ENCODE measurements at regions not wholly inside any gene's neighbourhood (a gene's known extent, or its start where the extent isn't known, plus 50 kb on each side); places are given as distances from the start of the nearest gene placed in this dataset.

DNA sequence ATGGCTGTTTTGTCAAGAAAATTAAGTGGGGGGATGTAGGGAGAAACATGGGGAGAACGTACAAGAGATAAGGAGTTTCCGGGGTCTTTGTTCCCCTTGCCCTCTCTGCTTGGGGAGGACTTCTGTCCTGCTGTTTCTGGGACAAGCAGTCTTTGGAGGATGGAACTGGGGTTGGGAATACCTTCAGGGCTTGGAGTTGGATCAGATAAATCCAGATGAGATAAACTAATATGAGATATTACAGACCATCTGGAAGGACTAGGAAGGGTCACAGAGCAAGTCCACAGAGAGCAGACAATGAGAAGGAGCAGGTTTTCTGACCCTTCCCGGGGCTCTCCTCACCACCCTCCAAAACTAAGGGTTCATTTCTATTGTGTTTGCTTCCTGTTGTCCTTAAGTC, 237.5 kb downstream of the TSHZ3 start:
- H3K9me3 Mint-ChIP-seq = no peaks in the 10 kb centered on the region
- DNase-seq = no peak
- TF ChIP-seq, protein P1, sequence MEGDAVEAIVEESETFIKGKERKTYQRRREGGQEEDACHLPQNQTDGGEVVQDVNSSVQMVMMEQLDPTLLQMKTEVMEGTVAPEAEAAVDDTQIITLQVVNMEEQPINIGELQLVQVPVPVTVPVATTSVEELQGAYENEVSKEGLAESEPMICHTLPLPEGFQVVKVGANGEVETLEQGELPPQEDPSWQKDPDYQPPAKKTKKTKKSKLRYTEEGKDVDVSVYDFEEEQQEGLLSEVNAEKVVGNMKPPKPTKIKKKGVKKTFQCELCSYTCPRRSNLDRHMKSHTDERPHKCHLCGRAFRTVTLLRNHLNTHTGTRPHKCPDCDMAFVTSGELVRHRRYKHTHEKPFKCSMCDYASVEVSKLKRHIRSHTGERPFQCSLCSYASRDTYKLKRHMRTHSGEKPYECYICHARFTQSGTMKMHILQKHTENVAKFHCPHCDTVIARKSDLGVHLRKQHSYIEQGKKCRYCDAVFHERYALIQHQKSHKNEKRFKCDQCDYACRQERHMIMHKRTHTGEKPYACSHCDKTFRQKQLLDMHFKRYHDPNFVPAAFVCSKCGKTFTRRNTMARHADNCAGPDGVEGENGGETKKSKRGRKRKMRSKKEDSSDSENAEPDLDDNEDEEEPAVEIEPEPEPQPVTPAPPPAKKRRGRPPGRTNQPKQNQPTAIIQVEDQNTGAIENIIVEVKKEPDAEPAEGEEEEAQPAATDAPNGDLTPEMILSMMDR (IDR thresholded peaks at IDR 0.05) = no peak
- peaks cover 44% of the 10 kb centered on the region for H3K4me1 Mint-ChIP-seq
- no peak overlapping the region for H3K4me3 Mint-ChIP-seq
- no peak overlapping the region for H3K27ac Mint-ChIP-seq
- no peaks in the 10 kb centered on the region for H3K36me3 Mint-ChIP-seq (ENCODE audit: low read depth)
- H3K27me3 Mint-ChIP-seq (ENCODE audit: low read depth, poor library complexity) = peaks cover 24% of the 10 kb centered on the region

DNA sequence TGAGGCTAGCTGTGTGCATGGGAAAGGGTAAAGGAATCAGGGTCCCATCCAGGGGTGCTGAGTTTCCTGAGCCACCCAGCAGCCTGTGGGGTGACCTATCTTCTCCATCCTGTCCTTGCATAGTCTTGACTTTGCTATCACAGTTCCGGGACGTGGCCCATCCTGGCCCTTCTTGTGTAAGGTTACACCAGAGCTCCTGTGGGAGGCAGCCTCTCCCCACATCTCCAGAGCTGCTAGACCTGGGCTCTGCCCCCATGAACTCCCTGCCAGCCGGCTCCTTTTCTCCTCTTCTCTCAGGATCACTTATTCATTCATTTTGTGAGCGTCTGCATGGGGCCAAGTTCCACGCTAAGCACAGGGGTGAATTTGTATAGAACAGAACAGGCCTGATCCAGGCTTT, 238.9 kb downstream of the TSHZ3 start:
- H3K27ac Mint-ChIP-seq = no peak overlapping the region
- H3K36me3 Mint-ChIP-seq (ENCODE audit: low read depth) = no peaks in the 10 kb centered on the region
- peaks cover 24% of the 10 kb centered on the region for H3K27me3 Mint-ChIP-seq (ENCODE audit: low read depth, poor library complexity)
- TF ChIP-seq, protein P1 (IDR thresholded peaks at IDR 0.05) = peak; percentile 27
- H3K4me3 Mint-ChIP-seq = no peak overlapping the region
- peaks cover 44% of the 10 kb centered on the region for H3K4me1 Mint-ChIP-seq
- no peaks in the 10 kb centered on the region for H3K9me3 Mint-ChIP-seq
- peak; percentile 35 for DNase-seq

DNA sequence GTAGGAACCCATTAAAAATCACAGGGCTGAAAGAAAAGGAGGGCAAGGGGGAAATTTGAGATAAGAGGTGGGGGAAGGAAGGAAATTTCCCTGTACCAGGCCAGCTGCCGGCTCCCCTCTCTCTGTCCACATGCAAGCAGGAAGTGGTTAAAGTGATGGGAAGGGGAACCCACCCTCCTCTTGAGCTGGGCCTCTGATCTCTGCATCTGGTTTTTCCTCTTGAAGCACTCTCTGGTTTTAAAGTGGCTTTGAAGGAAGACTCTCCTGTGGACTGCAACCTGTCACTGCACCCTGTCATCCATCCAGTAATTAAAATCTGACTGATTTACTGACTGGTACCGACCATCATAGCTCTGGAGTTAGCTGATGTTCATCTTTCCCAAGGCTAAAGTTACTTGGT, 239.6 kb downstream of the TSHZ3 start:
- H3K27ac Mint-ChIP-seq = no peak overlapping the region
- peaks cover 44% of the 10 kb centered on the region for H3K4me1 Mint-ChIP-seq
- no peaks in the 10 kb centered on the region for H3K9me3 Mint-ChIP-seq
- DNase-seq = no peak
- peaks cover 23% of the 10 kb centered on the region for H3K27me3 Mint-ChIP-seq (ENCODE audit: low read depth, poor library complexity)
- H3K4me3 Mint-ChIP-seq = no peak overlapping the region
- TF ChIP-seq, protein P1 (IDR thresholded peaks at IDR 0.05) = no peak
- no peaks in the 10 kb centered on the region for H3K36me3 Mint-ChIP-seq (ENCODE audit: low read depth)

DNA sequence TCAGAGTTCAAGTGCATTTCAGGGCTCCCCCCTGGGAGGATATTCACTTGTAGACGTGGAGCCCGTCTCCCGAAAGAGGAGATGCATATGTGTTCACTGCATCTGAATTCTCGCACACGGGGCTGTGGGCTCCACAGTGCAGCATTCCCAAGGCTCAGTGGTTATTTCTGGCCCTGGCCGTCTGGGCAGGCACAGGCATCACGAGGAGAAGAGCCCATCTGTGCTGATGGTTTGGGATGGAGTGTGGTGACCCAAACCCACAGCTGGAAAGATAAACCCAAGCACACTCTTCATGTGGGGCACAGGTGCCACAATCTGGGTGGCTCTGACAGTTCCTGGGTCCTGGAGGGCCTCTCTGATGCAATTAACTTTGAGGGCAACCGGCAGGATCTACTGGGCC, 242.1 kb downstream of the TSHZ3 start:
- no peak overlapping the region for H3K4me3 Mint-ChIP-seq
- H3K36me3 Mint-ChIP-seq (ENCODE audit: low read depth) = no peaks in the 10 kb centered on the region
- peaks cover 16% of the 10 kb centered on the region for H3K27me3 Mint-ChIP-seq (ENCODE audit: low read depth, poor library complexity)
- no peaks in the 10 kb centered on the region for H3K9me3 Mint-ChIP-seq
- peaks cover 41% of the 10 kb centered on the region for H3K4me1 Mint-ChIP-seq
- TF ChIP-seq, protein P1 (IDR thresholded peaks at IDR 0.05) = no peak
- DNase-seq = no peak
- H3K27ac Mint-ChIP-seq = no peak overlapping the region

DNA sequence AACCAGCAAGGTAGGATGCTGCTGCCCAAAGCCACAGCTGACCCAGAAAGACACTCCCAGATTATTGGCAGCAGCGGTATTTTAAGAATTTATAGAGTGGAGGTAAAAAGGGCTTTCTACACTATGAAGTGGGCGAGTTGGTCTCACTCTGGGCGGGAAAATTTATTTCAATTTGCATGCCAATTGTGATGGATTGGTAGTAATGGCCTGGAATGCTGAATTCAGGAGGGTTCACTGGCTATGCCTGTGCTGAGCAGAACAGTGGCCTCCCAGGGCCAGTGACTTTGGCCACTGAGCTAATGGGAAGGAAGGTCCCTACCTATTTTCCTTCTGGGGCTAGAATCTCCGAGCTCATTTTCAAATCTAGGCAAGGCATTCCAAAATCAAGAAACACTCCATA, 243.5 kb downstream of the TSHZ3 start:
- Mint-ChIP-seq H3K27me3 (ENCODE audit: low read depth, poor library complexity) (peaks cover 4% of the 10 kb centered on the region), H3K36me3 (ENCODE audit: low read depth) (no peaks in the 10 kb centered on the region), H3K27ac (no peak overlapping the region), H3K9me3 (no peaks in the 10 kb centered on the region), H3K4me1 (peaks cover 42% of the 10 kb centered on the region), H3K4me3 (no peak overlapping the region)
- TF ChIP-seq, protein P1 (IDR thresholded peaks at IDR 0.05) = no peak
- no peak for DNase-seq

DNA sequence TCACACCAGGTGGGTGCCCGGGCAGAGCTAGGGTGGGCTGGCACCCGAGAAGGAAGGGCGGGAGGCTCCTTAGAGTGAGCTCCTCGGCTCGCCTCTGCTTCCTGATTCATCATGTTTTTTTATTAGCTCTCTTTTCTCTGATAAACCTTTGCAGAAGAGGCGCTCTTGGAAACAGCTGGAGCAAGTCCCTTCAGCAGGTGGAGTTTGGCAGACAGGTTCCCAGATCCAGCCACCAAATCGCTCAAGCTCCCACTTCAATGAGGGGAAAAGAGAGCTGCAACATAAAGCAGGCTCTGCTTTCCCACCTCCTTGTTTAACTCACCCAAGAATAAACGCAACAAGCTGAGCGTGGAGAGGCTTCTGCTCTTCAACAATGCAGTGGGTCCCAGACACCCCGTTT, 244.8 kb downstream of the TSHZ3 start:
- Mint-ChIP-seq H3K27me3 (ENCODE audit: low read depth, poor library complexity) (peaks cover 4% of the 10 kb centered on the region), H3K4me1 (peaks cover 41% of the 10 kb centered on the region), H3K36me3 (ENCODE audit: low read depth) (no peaks in the 10 kb centered on the region), H3K27ac (peak overlapping the region; percentile 9), H3K9me3 (no peaks in the 10 kb centered on the region), H3K4me3 (no peak overlapping the region)
- TF ChIP-seq, protein P1 (IDR thresholded peaks at IDR 0.05) = no peak
- no peak for DNase-seq

All from nephron progenitor cell (in vitro differentiated cells).